Mucosa of descending colon (tissue), 3 donors: ENCODE measurements at regions not wholly inside any gene's neighbourhood (a gene's known extent, or its start where the extent isn't known, plus 50 kb on each side); places are given as distances from the start of the nearest gene placed in this dataset.

Experiments used
- ATAC-seq: fragments of 200-7000 bp; cut with Tn5 transposase; one replicate; pipeline ENCODE4 v1.9.1; 2020; ENCODE audit warnings: mild to moderate bottlenecking, moderate library complexity
- DNase-seq, 3 donors: peaks; one replicate each; pipeline ENCODE4 v3.0.0-alpha.2; 2020
- H3K36me3 ChIP-seq: fragments of 200-600 bp; one replicate; pipeline ENCODE4 v1.8.0; 2021; ENCODE audit warnings: low read depth, mild to moderate bottlenecking
- H3K4me1 ChIP-seq: fragments of 200-600 bp; one replicate; pipeline ENCODE4 v1.8.0; 2021; ENCODE audit warnings: low read depth, mild to moderate bottlenecking
- H3K4me3 ChIP-seq: fragments of 200-600 bp; one replicate; pipeline ENCODE4 v1.8.0; 2021; ENCODE audit warnings: mild to moderate bottlenecking
- H3K9me3 ChIP-seq: fragments of 200-600 bp; one replicate; pipeline ENCODE4 v1.8.0; 2021; ENCODE audit warnings: mild to moderate bottlenecking
- intact Hi-C, 2 donors: fragments of 100-400 bp; cut with DNase I in 1 of 2; cut with micrococcal nuclease in 1 of 2; formaldehyde crosslinking; loops; one replicate each; pipeline versions ENCODE4 v1.11.0 to v1.11.1; 2022; cut with DNase I, micrococcal nuclease
- TF ChIP-seq, protein P1 (sequence below): fragments of 200-600 bp; IDR thresholded peaks from one replicate; pipeline ENCODE4 v1.8.0; 2022; ENCODE audit warnings: antibody characterized with exemption, mild to moderate bottlenecking
- donor health status: DM: no; HTN: no; CAD: no; lungs with moderate emphysema.
- donor health status: DM: no; HTN: no; CAD: no.
- donor health status: DM: no; HTN: yes; CAD: no.

DNA sequence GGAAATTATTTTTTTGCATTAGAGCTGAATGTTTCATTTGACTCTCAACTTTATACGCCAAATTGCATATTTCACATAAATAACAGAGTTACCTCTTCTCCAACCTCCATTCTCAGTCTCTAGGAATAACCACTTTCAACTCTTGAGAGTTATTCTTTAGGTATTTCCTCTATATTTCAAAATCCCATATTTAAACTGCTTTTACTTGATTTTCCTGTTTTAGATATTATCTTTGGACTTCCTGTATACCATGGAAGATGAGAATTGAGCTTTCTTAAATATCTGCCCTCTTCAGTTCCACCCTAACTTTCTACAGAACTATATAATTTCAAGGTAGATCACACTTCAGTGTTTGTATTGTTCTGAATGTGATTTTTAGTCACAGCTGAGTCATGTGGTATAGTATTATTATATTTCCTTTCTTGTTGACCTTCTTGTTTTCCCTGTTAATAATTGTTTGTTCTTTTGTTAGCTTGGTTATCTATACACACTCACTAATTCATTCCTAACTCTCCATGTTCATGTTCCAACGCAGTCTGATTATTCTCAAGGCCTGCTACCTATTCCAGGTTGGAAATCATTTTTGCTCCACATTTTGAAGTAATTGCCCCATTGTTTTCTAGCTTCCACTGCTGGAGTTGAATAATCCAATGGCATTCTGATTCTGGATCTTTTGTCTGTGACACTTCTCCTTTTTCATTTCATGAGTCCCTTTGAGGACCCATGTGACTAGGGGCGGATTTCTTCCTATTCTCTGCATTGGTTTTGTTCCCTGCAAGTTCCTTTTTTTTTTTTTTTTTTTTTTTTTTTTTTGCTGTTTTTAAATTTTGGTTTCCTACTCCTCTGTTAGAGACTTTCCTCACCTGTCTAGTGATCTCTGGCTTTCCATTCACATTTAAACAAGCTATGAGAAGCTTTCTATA, 156.8 kb upstream of the RBMS1 start:
- TF ChIP-seq, protein P1, sequence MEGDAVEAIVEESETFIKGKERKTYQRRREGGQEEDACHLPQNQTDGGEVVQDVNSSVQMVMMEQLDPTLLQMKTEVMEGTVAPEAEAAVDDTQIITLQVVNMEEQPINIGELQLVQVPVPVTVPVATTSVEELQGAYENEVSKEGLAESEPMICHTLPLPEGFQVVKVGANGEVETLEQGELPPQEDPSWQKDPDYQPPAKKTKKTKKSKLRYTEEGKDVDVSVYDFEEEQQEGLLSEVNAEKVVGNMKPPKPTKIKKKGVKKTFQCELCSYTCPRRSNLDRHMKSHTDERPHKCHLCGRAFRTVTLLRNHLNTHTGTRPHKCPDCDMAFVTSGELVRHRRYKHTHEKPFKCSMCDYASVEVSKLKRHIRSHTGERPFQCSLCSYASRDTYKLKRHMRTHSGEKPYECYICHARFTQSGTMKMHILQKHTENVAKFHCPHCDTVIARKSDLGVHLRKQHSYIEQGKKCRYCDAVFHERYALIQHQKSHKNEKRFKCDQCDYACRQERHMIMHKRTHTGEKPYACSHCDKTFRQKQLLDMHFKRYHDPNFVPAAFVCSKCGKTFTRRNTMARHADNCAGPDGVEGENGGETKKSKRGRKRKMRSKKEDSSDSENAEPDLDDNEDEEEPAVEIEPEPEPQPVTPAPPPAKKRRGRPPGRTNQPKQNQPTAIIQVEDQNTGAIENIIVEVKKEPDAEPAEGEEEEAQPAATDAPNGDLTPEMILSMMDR = no peak
- DNase-seq = no peak
- intact Hi-C loops = loop anchor here in 1 of 2 donors (10.0 kb wide), 1 partner anchor 156 kb away; the partner anchor contains the start of gene RBMS1
- Histone ChIP-seq H3K9me3 (no peaks in the 10 kb centered on the region), H3K4me1 (no peaks in the 10 kb centered on the region), H3K4me3 (no peak overlapping the region), H3K36me3 (no peaks in the 10 kb centered on the region)
- ATAC-seq = no peak

DNA sequence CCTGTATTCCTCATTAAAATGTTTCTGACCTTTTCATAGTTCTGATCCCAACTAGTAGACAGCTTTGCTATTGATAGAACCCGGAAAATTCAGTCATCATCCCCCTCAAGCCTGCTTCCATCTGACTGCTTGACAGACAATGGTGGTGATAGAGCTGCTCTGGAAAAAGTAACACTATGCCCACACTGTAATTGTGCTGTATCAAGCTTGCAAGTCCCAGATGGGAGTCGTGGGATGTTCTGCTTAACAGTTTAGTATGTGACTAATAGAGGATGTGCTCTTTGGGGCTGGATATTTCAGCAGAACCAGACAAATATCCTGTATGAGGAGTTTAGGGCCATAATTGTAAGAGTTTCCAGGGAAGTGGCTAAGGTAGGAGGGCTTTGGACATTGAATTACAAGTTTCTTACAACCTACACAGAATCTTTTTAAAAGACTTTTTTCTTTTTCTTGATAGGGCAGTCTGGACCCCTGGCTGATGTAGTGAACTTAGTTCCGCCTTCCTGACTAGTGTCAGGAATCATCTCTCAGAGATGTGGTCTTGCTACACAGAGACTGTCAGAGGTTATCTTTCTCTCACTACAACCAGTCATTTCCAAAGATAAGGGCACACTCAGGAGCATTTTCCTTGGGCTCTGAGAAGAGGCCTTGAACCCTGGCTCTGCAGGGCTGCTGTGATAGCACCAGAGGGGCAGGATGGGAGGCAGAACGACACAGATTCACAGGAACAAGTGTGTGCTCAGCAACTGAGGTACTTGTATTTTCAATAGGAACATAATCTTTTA, 158.0 kb upstream of the RBMS1 start:
- Histone ChIP-seq H3K9me3 (no peaks in the 10 kb centered on the region), H3K4me3 (no peak overlapping the region), H3K36me3 (no peaks in the 10 kb centered on the region), H3K4me1 (no peaks in the 10 kb centered on the region)
- intact Hi-C loops = loop anchor here in 1 of 2 donors (10.0 kb wide), 1 partner anchor 157 kb away; the partner anchor contains the start of gene RBMS1
- TF ChIP-seq, protein P1 = no peak
- DNase-seq (no peak), ATAC-seq (no peak)

DNA sequence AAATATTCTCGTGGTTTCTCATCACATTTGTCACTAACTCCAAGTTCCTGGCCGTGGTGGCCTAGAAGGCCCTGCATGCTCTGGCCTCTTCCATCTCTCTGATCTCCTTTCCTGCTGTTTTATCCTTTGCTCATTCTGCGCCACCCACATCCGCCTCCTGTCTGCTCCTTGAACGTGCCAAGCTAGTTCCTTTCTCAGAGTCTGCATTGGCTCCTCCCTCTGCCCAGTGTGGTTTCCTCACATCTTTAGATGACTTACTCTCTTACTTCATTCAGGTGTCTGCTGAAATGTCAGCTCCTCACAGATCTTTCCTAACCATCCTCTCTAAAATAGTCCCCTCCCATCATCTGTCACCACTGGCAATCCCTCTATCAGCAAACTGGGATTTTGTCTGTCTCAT, 158.6 kb upstream of the RBMS1 start:
- Histone ChIP-seq H3K9me3 (no peaks in the 10 kb centered on the region), H3K4me1 (no peaks in the 10 kb centered on the region), H3K36me3 (no peaks in the 10 kb centered on the region), H3K4me3 (no peak overlapping the region)
- TF ChIP-seq, protein P1 = no peak
- intact Hi-C loops = loop anchor here in 1 of 2 donors (10.0 kb wide), 1 partner anchor 157 kb away; the partner anchor contains the start of gene RBMS1
- peak; percentile 40 to 49 (median 41) for DNase-seq
- peak; percentile 72 for ATAC-seq

DNA sequence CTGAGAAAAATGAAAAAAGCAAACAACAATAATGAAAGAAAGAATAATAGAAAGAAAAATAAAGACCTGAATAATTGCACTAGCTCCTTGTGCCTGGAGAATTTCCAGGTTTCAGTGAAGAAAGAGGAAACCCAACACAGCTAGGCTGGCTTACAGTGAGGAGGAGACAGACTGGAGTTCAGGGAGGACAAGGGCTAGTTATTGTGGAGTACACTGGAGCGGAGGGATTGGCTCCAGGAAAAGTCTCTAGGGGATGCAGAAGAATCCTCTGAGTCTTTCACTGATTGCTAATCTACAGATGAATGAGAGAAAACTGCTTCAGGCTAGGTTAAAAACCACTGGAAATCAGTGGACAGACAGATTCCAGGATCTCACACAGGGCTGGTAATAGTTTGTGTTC, 163.6 kb upstream of the RBMS1 start:
- no peak overlapping the region for H3K4me3 ChIP-seq
- intact Hi-C loops = loop anchor here in 1 of 2 donors (10.0 kb wide), 1 partner anchor 162 kb away; the partner anchor contains the start of gene RBMS1

DNA sequence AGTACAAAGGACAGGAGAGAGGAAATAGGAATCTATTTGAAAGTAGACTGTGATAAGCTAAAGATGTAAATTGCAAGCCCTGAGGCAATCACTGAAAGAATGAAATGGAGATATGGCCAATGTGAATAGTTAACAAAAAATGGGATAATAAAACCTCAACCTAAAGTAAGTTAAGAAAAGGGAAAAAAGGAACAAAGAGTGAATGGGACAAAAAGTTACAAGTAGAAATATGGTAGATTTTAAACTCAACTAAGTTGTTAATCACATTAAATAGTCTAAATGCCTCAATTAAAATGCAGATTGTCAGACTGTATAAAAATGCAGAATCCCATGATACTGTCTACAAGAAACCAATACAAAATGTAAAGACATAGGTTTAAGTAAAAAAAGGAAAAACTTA, 165.2 kb upstream of the RBMS1 start:
- Histone ChIP-seq H3K4me3 (peak overlapping the region; percentile 1), H3K9me3 (no peaks in the 10 kb centered on the region), H3K4me1 (no peaks in the 10 kb centered on the region), H3K36me3 (no peaks in the 10 kb centered on the region)
- TF ChIP-seq, protein P1 = no peak
- DNase-seq (no peak), ATAC-seq (no peak)
- intact Hi-C loops = loop anchor here in 1 of 2 donors (10.0 kb wide), 1 partner anchor 164 kb away; the partner anchor contains the start of gene RBMS1

More for the DNA sequence above, 163.6 kb upstream of the RBMS1 start:
- no peaks in the 10 kb centered on the region for H3K36me3 ChIP-seq
- H3K4me1 ChIP-seq = no peaks in the 10 kb centered on the region
- TF ChIP-seq, protein P1 = no peak
- H3K9me3 ChIP-seq = no peaks in the 10 kb centered on the region
- ATAC-seq (no peak), DNase-seq (no peak)
